Fibroblast of skin of left biceps (primary cell): ENCODE measurements at regions not wholly inside any gene's neighbourhood (a gene's known extent, or its start where the extent isn't known, plus 50 kb on each side); places are given as distances from the start of the nearest gene placed in this dataset.

Experiments used
- DNase-seq, 2 experiments: peaks; one replicate each; pipeline ENCODE4 v3.0.0-alpha.2; 2013; ENCODE audit warnings: low read depth in 2 of 2

DNA sequence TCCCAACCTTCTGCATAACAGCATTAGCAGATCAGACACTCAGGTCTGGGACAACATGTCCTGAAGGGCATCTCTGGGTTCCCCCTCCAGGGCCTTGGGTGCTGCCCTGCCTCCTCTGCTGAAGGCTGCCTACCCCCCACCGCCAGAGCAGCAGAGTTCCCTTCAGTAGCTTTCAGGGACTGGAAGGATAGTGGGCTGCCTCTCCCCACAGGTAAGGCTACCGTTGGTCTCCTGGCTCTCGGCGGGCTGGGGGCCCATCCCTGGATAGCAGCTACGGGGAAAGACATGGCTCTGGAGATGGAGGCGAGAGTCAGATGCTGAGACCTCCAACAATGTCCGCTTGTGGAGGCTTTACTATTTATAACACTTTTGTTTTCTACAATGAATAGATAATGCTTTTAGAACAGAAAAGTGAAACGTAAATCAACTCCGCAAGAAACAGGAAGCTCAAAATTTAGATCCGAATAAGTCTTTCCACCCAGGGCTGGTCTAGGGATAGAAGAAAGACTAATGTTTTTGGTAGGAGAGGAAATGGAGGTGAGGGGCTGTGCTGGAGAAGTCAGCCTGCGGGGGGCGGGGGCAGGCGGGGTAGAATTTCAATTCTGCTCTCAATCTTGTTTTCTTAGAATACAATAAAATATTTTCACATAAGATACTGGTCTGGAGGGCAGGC lies 58.4 kb downstream of the ARL4C start:
- no peak for DNase-seq

DNA sequence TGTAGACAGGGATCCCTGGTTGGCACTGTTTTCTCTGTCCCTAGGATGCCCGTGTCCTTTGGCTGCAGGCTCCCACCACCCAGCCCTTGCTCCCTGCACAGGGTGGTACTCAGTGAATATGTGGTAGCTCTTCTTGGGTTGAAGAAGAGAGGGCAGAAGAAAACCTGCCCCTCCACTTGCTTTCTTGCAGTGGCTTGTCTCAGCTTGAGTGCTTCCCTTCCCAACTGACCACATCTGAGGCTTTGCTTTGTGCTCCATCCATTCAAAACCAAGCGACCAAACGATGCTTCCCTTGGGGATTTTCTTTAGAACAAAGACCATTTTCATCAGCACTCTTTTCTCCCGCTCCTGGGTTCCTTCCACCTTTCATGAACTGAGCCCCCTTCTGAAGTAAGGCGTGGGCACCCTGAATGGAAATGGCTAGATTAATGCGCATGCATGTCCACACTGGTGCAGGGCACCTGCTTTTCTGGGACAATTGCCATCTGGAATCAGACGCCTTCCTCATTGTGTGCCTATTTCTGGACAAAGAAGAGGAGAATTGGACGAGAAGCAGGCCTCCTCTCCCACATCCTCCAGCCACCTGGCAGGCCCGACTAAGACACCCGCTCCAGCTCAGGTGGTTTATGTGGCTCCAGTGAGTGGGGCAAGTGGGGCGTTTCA lies 59.1 kb downstream of the ARL4C start:
- DNase-seq = no peak

DNA sequence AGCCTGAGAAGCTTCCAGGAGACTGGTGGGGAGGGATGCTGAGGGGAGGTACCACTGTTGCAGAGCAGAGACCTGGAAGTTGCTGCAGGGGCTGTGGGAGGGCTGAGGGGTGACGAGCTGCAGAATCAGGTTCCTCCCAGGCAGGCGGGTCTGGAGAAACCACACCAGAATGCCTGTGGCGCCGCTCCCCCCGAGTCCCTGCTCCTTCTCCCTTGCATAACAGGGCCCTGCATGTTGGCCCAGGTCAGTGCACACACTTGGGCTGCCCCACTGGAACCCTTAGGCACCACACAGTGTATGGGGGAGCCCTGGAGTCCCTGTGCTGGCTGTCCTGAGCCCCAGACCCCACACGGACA lies 60.4 kb downstream of the ARL4C start:
- DNase-seq = no peak

DNA sequence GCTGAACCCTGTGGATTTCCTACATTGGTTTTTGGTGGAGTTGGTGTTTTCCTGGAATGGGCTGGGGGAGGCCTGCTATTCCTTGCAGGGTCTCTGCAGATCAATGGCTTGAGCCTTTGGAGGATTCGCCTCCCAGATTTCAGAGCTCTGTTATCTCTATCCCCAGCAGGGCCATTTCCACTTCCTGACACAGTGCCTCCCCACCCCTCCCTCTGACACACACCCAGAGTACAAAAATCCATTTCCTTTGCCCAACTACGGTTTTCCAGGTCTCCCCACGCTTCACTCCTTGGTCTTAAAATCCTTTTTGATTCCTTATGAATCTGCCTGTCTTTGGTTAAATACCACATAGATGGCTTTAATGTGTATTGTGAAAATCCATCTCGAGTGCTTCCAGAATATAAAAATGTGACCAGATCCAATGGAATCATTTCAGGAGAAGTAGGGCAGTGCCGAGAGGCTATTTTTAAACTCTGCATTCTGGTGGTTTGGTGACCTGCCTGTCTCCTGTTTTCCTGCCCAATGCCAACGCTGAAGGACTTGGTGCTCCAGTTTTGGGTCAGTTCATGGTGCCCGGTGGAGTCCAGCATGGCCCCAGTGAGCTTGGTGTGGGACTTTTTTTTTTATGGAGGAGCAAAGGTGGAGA lies 60.9 kb downstream of the ARL4C start:
- no peak for DNase-seq

DNA sequence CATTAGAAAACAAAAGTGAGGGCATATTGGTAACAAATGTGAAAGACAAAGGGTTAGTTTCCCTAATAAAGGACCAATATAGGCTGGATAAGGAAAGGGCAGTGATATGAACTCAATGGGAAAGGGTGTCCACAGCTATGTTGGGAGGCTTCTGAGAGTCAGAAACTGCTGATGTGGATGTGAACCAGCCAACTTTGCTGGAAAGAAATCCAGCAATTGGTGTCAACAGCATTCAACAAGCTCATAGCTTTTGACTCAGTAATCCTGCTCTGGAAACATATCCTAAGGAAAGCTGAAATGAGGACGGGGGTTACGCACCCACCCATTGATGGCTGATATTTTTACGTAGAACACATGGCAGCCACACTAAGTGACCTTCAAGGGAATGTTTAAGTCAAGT lies 63.7 kb downstream of the ARL4C start:
- no peak for DNase-seq

DNA sequence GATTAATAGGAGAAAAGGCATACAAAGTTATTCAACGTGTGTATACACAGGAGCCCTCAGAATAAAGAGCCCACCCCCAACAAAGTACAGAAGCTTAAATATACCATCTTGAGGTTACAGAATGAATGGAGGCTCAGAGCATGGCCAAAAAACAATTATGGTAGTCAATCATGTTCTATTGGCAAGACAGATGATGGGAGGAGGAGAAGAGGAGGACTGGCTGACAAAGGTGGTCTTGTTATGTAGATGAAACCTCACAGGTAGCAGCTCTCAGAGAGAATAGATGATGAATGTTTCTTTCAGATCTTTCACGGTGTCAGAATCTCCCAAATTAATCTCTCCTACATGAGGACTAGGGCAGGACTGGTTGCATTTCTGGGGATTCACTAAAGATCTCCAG lies 66.0 kb downstream of the ARL4C start:
- DNase-seq = no peak

DNA sequence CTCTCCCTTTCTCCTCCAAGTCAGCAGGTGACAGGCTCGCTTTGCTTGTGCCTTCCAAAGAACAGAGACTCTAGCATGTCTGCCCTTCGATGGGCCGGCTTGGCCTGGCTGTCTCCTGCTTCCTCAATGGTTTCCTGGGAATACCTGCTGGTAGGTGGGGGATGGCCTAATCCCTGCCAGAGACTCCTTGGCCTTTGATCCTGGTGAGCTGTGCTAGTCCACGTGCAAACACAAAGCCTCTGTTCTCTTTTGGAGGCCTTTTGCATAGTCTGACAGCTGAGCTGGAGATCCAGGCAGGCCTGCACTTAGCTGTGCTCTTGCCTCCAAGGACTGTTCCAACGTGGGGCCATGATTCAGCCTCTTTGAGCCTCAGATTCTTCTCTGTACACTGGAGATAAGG lies 67.6 kb downstream of the ARL4C start:
- no peak for DNase-seq

DNA sequence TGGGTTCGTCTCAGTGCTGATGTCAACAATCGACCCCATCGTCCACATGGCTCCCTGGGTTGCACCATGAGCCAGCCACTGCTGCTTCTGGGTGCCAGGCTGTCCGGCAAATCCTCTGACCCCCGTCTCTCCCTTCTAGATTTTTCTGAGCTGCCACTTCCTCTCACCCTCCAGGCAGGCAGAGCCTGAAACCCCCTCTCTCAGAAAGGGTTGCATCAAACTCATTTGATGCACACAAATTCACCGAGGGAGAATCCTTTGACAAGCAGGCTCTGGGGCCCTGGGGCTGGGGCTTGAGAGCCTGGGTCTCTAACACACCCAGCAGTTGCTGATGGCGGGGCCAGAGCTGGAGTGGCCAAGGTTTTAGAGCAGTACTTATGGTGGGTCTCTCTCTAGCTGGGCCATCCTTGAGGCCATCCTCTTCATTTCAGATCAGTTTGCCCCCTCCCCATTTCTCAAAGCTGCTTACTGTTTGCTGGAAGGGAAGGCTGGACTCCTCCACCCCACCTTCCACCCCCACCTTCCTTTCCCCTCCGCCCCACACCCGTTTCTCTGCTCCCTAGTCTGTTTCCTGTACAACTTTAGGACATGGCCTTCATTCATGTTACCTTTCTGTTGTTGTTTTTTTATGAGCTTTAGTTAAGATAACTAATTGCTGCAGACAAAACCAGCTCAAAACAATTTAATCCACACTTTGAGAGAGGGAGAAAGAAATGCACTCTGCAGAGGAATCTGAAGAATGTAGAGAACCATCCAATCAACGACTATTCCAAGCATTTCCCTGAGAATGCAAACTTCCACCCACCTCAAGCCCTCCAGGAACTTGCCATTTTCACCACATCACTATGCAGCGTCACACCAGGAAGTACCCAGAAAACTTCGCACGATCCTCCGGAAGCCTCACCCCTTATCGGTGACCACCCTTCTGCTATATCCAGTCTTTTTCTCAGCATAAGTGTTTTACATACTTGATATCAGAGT lies 69.5 kb downstream of the ARL4C start:
- peak; percentile 84 to 85 for DNase-seq

DNA sequence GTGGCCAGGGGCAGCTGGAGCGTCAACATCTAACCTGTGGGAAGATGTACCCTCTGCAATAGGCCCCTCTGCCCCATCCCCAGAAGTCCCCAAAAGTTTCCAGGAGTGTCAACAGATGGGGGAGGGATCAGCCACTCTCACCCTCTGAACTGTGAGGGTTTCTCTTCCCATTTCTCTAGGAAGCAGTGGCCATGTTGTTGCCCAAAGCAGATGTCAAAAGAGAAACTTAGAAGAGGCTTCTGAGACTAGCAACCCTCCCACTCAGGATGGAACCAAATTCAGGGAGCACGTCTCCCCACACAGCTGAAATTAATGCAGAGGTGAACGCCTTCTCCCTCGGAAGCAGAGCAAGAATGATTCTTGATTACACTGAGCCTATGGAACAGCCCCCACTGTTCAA lies 70.3 kb downstream of the ARL4C start:
- no peak for DNase-seq

DNA sequence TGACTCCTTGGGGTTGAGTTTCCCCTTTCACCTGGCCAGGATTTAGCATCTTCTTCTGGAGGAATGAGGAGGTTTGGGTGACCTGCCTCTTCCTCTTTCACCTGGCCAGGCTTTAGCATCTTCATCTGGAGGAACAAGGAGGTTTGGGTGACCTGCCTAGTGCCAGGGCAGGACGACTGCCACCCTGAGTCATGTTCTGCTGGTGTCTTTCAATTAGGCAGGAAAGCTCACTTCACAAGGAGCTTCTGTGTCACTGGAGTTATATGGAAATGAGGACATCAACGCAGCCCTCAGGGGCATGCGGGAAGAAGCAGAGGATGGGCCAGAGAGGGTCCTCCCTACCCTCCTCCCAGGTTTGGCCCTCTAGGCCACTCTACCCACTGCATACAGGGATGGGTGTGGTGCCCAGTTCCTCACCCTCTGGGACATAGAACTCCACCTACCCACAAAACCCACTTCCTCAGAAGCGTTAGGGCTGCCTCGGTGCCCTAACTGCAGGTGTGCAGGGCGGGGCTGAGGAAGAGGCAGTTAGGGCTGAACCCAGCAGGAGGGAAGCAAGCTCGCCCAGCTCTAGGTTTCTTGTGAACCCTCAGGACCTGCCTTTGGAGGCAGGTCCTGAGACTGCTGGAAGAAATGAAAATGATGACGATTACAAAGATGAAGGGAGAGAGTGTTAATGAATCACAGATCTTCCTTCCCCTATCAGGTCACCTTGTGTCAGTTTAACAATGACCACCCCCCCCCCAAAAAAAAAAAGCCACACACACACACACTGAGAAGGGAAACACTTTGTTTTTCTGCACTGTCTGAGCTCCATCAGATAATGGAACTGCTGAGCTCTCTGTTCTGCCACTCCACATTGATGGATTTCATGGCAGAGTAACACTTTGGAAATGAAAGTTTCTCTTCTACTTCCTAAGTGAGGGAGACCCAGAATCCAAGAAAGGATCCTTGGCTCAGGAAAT lies 71.0 kb downstream of the ARL4C start:
- DNase-seq = no peak

DNA sequence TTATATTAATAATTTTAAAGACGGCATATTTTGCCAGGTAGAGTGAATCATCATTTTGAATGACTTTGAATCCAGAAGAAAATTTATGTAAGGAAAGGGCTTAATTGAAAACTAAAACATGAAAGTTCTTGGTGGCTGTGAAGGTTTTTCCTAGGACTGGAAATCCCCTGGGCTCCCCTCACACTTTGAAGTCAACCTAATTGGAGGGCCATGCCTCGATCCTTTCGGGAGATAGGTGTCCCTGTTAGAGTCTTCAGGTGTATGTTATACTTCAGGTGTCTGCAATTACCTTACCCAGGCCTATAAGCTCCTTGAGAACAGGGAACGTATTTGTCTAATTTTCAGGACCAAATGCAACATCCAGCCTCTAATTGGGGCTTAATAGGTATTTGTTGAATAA lies 73.0 kb downstream of the ARL4C start:
- DNase-seq = no peak

DNA sequence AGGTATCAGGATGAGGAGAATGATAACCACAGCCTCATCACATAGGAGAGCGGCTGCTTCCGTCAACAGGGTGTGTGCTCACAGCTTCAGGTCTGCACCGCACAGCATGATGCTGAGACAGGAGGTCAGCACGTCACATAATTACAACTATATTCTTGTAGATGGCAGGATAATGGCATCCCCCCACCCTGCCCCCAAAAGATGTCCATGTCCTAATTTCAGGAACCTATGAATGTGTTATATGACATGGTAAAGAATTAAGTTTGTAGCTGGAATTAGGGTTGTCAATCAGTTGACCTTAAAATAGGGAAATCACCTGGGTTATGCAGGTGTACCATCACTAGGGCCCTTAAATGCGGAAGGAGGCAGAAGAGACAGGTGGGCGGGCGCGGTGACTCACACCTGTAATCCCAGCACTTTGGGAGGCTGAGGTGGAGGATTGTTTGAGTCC lies 73.9 kb downstream of the ARL4C start:
- no peak for DNase-seq

DNA sequence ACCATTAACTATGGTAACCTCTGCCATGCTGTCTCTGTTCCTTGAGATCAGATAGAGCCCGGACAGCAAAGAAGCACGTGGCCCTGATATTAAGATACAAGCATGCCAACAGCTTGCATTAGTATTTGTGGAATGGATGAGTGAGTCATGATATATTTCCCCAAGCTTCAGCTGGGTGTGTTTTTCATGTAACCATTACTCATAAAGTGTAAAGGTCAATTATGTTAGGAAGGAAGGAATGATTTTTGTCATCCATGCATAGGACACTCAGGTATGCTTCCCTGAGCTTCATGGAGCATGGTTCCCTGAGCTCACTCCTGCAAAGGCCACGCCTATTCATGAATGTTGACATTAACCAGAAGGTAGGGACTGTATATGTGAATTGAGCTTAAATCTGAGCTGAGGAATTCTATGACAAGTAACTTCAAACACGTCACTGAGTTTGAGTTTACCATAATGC lies 74.6 kb downstream of the ARL4C start:
- DNase-seq = peak; percentile 74 to 77

DNA sequence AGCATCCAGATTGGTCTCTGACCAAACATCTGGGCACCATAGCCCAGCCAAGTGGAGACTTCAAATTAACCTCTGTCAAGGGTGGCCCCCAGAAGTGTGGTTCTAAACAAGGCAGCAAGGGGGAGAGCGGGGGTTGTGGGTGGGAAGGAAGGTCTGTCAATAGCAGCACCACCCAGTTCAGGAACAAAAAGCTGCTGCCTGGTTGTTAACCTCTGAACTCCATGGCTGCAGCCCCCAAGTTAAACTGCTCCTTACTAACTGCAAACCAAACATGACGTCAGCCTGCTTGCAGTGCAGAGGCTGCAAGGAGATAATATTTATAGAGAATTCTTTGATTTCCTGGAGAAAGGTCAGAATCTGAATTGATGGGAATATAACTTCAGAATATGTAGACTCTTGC lies 76.5 kb downstream of the ARL4C start:
- DNase-seq = no peak

DNA sequence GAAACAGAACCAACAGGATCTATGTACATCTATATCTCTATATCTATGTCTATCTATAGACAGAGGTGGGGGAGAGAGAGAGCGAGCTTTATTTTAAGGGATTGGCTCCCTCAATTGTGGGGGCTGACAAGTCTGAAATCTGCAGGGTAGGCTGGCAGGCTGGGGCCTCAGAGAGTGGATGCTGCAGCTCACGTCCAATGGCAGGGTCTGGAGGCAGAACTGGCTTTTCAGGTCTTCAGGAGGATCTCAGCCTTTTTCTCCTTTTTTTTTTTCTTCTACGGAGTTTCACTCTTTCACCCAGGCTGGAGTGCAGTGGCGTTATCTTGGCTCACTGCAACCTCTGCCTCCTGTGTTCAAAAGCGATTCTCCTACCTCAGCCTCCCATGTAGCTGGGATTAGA lies 77.2 kb downstream of the ARL4C start:
- DNase-seq = no peak

DNA sequence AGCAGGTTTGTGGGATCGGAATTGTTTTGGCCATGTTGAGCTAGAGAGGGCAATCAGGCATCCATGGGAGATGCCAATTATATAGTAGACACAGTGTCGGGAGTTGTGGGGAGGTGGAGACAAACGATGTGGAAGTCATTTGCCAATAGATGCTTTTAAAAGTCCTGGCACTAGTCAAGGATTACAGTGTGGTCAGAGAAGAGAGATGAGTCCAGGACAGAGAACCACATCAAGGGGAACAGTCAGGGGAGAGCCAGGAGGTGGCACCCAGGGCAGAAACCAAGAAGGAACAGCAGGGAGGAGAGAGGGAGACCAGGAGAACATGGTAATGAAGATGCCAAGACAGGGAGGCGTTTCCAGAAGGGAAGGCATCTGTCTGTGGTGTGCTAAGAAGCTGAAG lies 81.2 kb downstream of the ARL4C start:
- DNase-seq = no peak

DNA sequence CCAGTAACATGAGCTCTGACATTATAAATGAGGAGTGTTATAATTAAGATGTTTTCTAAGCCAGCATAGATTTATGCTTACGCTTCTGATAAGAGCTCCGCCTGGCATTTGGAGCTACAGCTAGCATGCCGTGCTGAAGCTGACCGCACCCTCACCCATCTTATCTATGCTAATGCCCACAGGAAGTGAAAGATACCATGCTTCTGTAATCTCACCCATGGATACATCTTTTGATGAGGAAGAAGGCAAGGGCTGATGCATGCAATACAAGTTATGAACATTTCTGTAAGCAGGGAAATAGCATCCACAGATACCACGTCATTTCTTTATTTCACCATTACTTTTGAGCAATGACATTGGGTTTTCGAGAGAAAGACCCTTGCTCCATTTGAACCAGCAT lies 82.3 kb downstream of the ARL4C start:
- DNase-seq = no peak

DNA sequence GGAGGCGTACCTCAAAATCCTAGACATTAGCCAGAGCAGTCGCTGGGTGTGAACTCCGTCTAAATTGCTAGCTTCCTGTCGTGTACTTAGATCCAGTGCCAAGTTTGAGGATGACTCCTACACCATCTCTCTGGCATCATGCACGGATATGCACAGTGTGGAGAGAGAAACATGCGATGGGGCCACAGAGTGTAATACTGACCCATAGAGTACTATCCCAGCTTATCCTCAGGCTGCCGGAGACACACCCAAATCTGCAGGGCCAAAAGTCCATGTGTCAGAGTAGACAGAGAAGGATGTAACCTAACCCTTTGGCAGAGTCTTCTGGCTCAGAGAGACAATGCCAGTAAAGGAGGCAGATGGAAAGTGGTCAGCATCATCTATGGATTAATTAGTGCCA lies 84.2 kb downstream of the ARL4C start:
- no peak for DNase-seq

DNA sequence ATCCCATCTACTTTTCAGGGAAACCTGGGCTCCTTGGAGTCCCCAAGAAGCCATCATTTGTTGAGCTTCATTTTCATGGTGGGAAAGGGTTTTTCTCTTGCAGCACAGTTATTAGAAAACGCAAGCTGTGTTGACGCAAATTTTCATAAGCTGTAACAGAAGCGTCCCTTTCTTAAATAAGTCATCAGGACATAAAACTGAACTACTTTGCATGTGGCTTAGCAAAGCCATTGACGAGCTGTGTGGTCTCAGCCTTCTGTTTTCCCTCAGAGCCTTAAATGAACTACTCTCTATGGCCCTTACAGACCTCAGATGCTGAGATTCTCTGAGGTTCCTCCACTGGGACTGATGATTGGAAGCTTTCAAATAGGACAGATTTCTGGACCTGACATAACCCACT lies 85.1 kb downstream of the ARL4C start:
- DNase-seq = no peak

DNA sequence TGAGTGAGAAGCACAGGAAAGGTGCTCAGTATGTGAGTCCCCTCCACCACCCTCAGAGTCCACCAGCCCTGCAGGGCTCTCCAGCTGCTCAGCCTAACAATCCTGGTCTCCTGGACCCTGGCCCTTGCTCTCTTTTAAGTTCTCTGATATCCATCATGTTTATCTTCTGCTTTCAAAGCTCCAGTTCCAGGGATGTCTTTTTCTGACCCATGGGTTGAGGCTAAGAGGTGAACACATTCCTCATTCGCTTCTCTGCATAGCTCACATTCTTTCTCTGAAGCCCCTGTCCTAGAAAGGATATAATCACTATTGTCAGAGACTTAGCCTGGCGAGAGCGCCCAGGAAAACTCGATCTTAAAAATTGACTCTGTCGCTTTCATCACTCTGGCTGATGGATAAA lies 86.4 kb downstream of the ARL4C start:
- DNase-seq = no peak

DNA sequence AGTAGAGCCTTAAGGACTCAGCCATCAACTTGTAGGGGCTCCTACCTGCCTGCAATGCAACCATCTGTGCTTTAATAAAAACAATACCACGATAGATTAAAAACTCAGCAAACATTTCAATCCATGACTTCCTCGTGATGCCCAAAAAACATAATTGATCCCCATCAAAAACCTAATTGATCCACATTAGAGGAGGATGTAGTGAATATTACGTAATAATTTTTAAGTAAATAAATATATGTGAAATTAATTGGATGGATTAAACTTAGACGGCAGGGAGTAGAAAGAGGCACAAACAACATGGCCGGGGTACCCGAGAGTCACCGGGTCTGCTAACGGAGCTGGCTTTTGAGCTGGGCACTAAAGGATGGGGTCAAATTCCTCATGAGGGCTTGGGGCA lies 87.3 kb downstream of the ARL4C start:
- no peak for DNase-seq
